Ectodermal cell (in vitro differentiated cells): ENCODE measurements at regions not wholly inside any gene's neighbourhood (a gene's known extent, or its start where the extent isn't known, plus 50 kb on each side); places are given as distances from the start of the nearest gene placed in this dataset.
A peak's percentile ranks its signal among the peaks of the same experiment; 100 is the strongest.
"Not testable (repeated sequence)": the region's sequence is repeated elsewhere in the genome, so short reads cannot be mapped to it uniquely, and the experiment has no call there.

Experiments
- H3K27ac ChIP-seq: 2 replicates; pipeline ENCODE4 v1.7.0; 2013; ENCODE audit warnings: mild to moderate bottlenecking, low read depth, low read length; ENCODE audit not compliant: insufficient read depth, poor library complexity, severe bottlenecking
- H3K27me3 ChIP-seq: 2 replicates; pipeline ENCODE4 v1.7.0; 2013; ENCODE audit warnings: mild to moderate bottlenecking, low read length; ENCODE audit not compliant: insufficient read depth, control insufficient read depth, poor library complexity, severe bottlenecking
- H3K36me3 ChIP-seq: one replicate; pipeline ENCODE4 v1.7.0; 2013; ENCODE audit warnings: low read length; ENCODE audit not compliant: control insufficient read depth, insufficient read depth
- H3K4me1 ChIP-seq: one replicate; pipeline ENCODE4 v1.7.0; 2013; ENCODE audit warnings: low read length; ENCODE audit not compliant: control insufficient read depth, insufficient read depth
- H3K4me3 ChIP-seq: 2 replicates; pipeline ENCODE4 v1.7.0; 2013; ENCODE audit warnings: low read depth, low read length, control low read depth; ENCODE audit not compliant: insufficient read depth
- H3K9me3 ChIP-seq: 2 replicates; pipeline ENCODE4 v1.7.0; 2013; ENCODE audit warnings: mild to moderate bottlenecking, low read length, moderate library complexity; ENCODE audit not compliant: control insufficient read depth
- WGBS, 2 experiments: methylation state at CpG; one replicate each; pipeline ENCODE4 v1.1.7; 2013; ENCODE audit warnings: missing lambda C conversion rate in 2 of 2; 5-methylcytosine and 5-hydroxymethylcytosine counted together

- 95 to 96% methylated on average over 5 of the region's 5 CpGs for WGBS, 2 experiments
- not testable (repeated sequence) for H3K27me3 ChIP-seq, H3K36me3 ChIP-seq, H3K9me3 ChIP-seq, H3K4me3 ChIP-seq, H3K27ac ChIP-seq
- peaks cover 45% of the 10 kb centered on the region for H3K4me1 ChIP-seq
Observed at GRCh38 chr17:72573492-72573801, 452.6 kb downstream of the SOX9 start.

- no peak overlapping the region for H3K27ac ChIP-seq
- H3K4me1 ChIP-seq = peaks cover 40% of the 10 kb centered on the region
- WGBS, 2 experiments = 85 to 88% methylated on average over 12 of the region's 12 CpGs
Observed at GRCh38 chr17:72574675-72575510, 454.1 kb downstream of the SOX9 start.

GRCh38 chr17:72575542-72576233 lies 454.9 kb downstream of the SOX9 start:
- Histone ChIP-seq H3K4me3 (no peak overlapping the region), H3K27ac (peak overlapping the region; percentile 80), H3K4me1 (peaks cover 40% of the 10 kb centered on the region), H3K27me3 (peaks cover 3% of the 10 kb centered on the region), H3K9me3 (no peaks in the 10 kb centered on the region), H3K36me3 (no peaks in the 10 kb centered on the region)
- 51 to 56% methylated on average over 7 to 8 of the region's 8 CpGs for WGBS, 2 experiments

More at GRCh38 chr17:72574675-72575510, 454.1 kb downstream of the SOX9 start:
- Histone ChIP-seq H3K27me3 (peaks cover 3% of the 10 kb centered on the region), H3K36me3 (no peaks in the 10 kb centered on the region), H3K9me3 (no peaks in the 10 kb centered on the region), H3K4me3 (no peak overlapping the region)

GRCh38 chr17:72576289-72576759 lies 455.5 kb downstream of the SOX9 start:
- no peaks in the 10 kb centered on the region for H3K9me3 ChIP-seq
- 0 to 2% methylated on average over 4 to 7 of the region's 7 CpGs for WGBS, 2 experiments
- H3K36me3 ChIP-seq = no peaks in the 10 kb centered on the region
- peak overlapping the region; percentile 11 for H3K4me3 ChIP-seq
- H3K27me3 ChIP-seq = peaks cover 3% of the 10 kb centered on the region
- peaks cover 38% of the 10 kb centered on the region for H3K4me1 ChIP-seq
- H3K27ac ChIP-seq = peak overlapping the region; percentile 80

GRCh38 chr17:72578817-72579470 lies 458.1 kb downstream of the SOX9 start:
- Histone ChIP-seq H3K27ac (no peak overlapping the region), H3K27me3 (peaks cover 3% of the 10 kb centered on the region), H3K9me3 (no peaks in the 10 kb centered on the region), H3K4me1 (peaks cover 30% of the 10 kb centered on the region), H3K36me3 (no peaks in the 10 kb centered on the region), H3K4me3 (no peak overlapping the region)
- 93% methylated on average over 9 of the region's 9 CpGs for WGBS, 2 experiments

GRCh38 chr17:72579990-72580320 lies 459.1 kb downstream of the SOX9 start:
- Histone ChIP-seq H3K4me1 (peaks cover 26% of the 10 kb centered on the region), H3K4me3 (no peak overlapping the region), H3K27ac (no peak overlapping the region), H3K9me3 (no peaks in the 10 kb centered on the region), H3K36me3 (no peaks in the 10 kb centered on the region), H3K27me3 (peaks cover 3% of the 10 kb centered on the region)
- 90 to 91% methylated on average over 2 of the region's 2 CpGs for WGBS, 2 experiments

GRCh38 chr17:72580321-72581127 lies 459.7 kb downstream of the SOX9 start:
- H3K4me1 ChIP-seq = peaks cover 20% of the 10 kb centered on the region
- H3K27me3 ChIP-seq = peaks cover 3% of the 10 kb centered on the region
- 91% methylated on average over 11 of the region's 11 CpGs for WGBS, 2 experiments
- no peaks in the 10 kb centered on the region for H3K9me3 ChIP-seq
- no peak overlapping the region for H3K27ac ChIP-seq
- no peak overlapping the region for H3K4me3 ChIP-seq
- H3K36me3 ChIP-seq = no peaks in the 10 kb centered on the region

GRCh38 chr17:72587156-72587555 lies 466.3 kb downstream of the SOX9 start:
- no peaks in the 10 kb centered on the region for H3K36me3 ChIP-seq

GRCh38 chr17:72587773-72588511 lies 467.1 kb downstream of the SOX9 start:
- H3K27ac ChIP-seq = no peak overlapping the region
- peaks cover 33% of the 10 kb centered on the region for H3K27me3 ChIP-seq
- 67 to 68% methylated on average over 11 of the region's 11 CpGs for WGBS, 2 experiments
- peaks cover 4% of the 10 kb centered on the region for H3K4me1 ChIP-seq
- H3K4me3 ChIP-seq = no peak overlapping the region
- H3K36me3 ChIP-seq = no peaks in the 10 kb centered on the region
- H3K9me3 ChIP-seq = no peaks in the 10 kb centered on the region

More at GRCh38 chr17:72587156-72587555, 466.3 kb downstream of the SOX9 start:
- 90 to 92% methylated on average over 7 of the region's 7 CpGs for WGBS, 2 experiments
- no peak overlapping the region for H3K4me3 ChIP-seq
- peaks cover 4% of the 10 kb centered on the region for H3K4me1 ChIP-seq
- H3K27me3 ChIP-seq = peaks cover 30% of the 10 kb centered on the region
- H3K27ac ChIP-seq = no peak overlapping the region
- no peaks in the 10 kb centered on the region for H3K9me3 ChIP-seq
